Keratinocyte (primary cell): ENCODE measurements at regions not wholly inside any gene's neighbourhood (a gene's known extent, or its start where the extent isn't known, plus 50 kb on each side); places are given as distances from the start of the nearest gene placed in this dataset.

Experiments used
- DNase-seq: peaks from one replicate; pipeline ENCODE4 v3.0.0-alpha.2; 2011; ENCODE audit warnings: low read depth, missing footprints, low spot score
- FAIRE-seq: peaks from 2 replicates; lab custom pipeline; 2011; peaks lifted over from hg19 to GRCh38; lab: Jason Lieb, UNC
- H2AFZ ChIP-seq: 2 replicates; pipeline ENCODE4 v1.6.0; 2012; ENCODE audit warnings: low read length, control low read depth, inconsistent platforms; ENCODE audit not compliant: control insufficient read depth
- H3K27ac ChIP-seq: 2 replicates; pipeline ENCODE4 v1.5.1; 2011; ENCODE audit warnings: low read length; ENCODE audit not compliant: control insufficient read depth, insufficient read depth
- H3K27me3 ChIP-seq: 3 replicates; pipeline ENCODE4 v1.6.0; 2011; ENCODE audit warnings: low read length; ENCODE audit not compliant: control insufficient read depth, insufficient read depth; ENCODE audit errors: extremely low read depth
- H3K36me3 ChIP-seq, 2 experiments: 2 replicates in 1 of 2; 3 replicates in 1 of 2; pipeline ENCODE4 v1.5.1; 2011; ENCODE audit warnings: low read length in 2 of 2, mild to moderate bottlenecking in 1 of 2; ENCODE audit not compliant: control insufficient read depth in 2 of 2, insufficient read depth in 2 of 2; ENCODE audit errors: extremely low read depth in 1 of 2
- H3K4me1 ChIP-seq: 3 replicates; pipeline ENCODE4 v1.5.1; 2011; ENCODE audit warnings: low read length; ENCODE audit not compliant: control insufficient read depth, insufficient read depth; ENCODE audit errors: extremely low read depth
- H3K4me2 ChIP-seq: 3 replicates; pipeline ENCODE4 v1.6.0; 2011; ENCODE audit warnings: low read depth, low read length; ENCODE audit not compliant: control insufficient read depth, insufficient read depth; ENCODE audit errors: extremely low read depth
- H3K4me3 ChIP-seq, 3 experiments: fragments of 200-600 bp in 1 of 3; sonication (generic) in 1 of 3; 2 replicates in 2 of 3; 3 replicates in 1 of 3; pipeline ENCODE4 v1.5.1; 2011 to 2016; ENCODE audit warnings: low read length in 3 of 3, mild to moderate bottlenecking in 3 of 3, control low read depth in 2 of 3, inconsistent platforms in 1 of 3, low read depth in 1 of 3, mixed read lengths in 1 of 3, mixed run types in 1 of 3, moderate library complexity in 1 of 3; ENCODE audit not compliant: control insufficient read depth in 2 of 3, insufficient read depth in 2 of 3; ENCODE audit errors: extremely low read depth in 1 of 3
- H3K79me2 ChIP-seq: 2 replicates; pipeline ENCODE4 v1.6.0; 2012; ENCODE audit warnings: low read length; ENCODE audit not compliant: control insufficient read depth, insufficient read depth
- H3K9ac ChIP-seq: 3 replicates; pipeline ENCODE4 v1.6.0; 2011; ENCODE audit warnings: low read length; ENCODE audit not compliant: control insufficient read depth, insufficient read depth; ENCODE audit errors: extremely low read depth
- H3K9me1 ChIP-seq: 3 replicates; pipeline ENCODE4 v1.6.0; 2011; ENCODE audit warnings: low read length; ENCODE audit not compliant: control insufficient read depth, insufficient read depth; ENCODE audit errors: extremely low read depth
- H3K9me3 ChIP-seq: 2 replicates; pipeline ENCODE4 v1.5.1; 2012; ENCODE audit warnings: low read depth, low read length; ENCODE audit not compliant: control insufficient read depth
- H4K20me1 ChIP-seq: 3 replicates; pipeline ENCODE4 v1.6.0; 2011; ENCODE audit warnings: low read length; ENCODE audit not compliant: control insufficient read depth, insufficient read depth; ENCODE audit errors: extremely low read depth
- EZH2 ChIP-seq: IDR thresholded peaks from one replicate; pipeline ENCODE4 v1.6.1; 2012; ENCODE audit warnings: inconsistent platforms, mild to moderate bottlenecking, low read length, moderate library complexity
- dilution Hi-C: fragments of 300-500 bp; cut with MboI; formaldehyde crosslinking; loops from one replicate; pipeline ENCODE4 v1.7.0; 2020; ENCODE audit warnings: low sequenced_read_pairs; ENCODE audit not compliant: extremely low pct_ligation_motif_present
- TF ChIP-seq, protein P1 (sequence below), 3 experiments: IDR thresholded peaks in 1 of 3; conservative IDR thresholded peaks in 1 of 3; optimal IDR thresholded peaks in 1 of 3; 2 replicates in 2 of 3; 3 replicates in 1 of 3; pipeline versions ENCODE3 to v1.5.1; 2011; ENCODE audit warnings: low read length in 3 of 3, mild to moderate bottlenecking in 3 of 3, moderate library complexity in 2 of 3, control low read depth in 1 of 3, inconsistent platforms in 1 of 3; ENCODE audit not compliant: insufficient read depth in 2 of 3; ENCODE audit errors: extremely low read depth in 1 of 3

GRCh38 chr12:114783089-114783618 lies 99.2 kb upstream of the TBX3 start:
- Histone ChIP-seq H2AFZ (no peak overlapping the region), H3K4me1 (no peaks in the 10 kb centered on the region), H3K36me3 (no peaks in the 10 kb centered on the region), H3K4me3 (no peak overlapping the region), H3K9me3 (no peaks in the 10 kb centered on the region), H3K27ac (no peak overlapping the region), H3K9me1 (no peaks in the 10 kb centered on the region), H4K20me1 (no peaks in the 10 kb centered on the region), H3K27me3 (no peaks in the 10 kb centered on the region), H3K4me2 (no peak overlapping the region), H3K9ac (no peak overlapping the region), H3K79me2 (no peaks in the 10 kb centered on the region)
- dilution Hi-C loops: no loop called here
- TF ChIP-seq, protein P1, sequence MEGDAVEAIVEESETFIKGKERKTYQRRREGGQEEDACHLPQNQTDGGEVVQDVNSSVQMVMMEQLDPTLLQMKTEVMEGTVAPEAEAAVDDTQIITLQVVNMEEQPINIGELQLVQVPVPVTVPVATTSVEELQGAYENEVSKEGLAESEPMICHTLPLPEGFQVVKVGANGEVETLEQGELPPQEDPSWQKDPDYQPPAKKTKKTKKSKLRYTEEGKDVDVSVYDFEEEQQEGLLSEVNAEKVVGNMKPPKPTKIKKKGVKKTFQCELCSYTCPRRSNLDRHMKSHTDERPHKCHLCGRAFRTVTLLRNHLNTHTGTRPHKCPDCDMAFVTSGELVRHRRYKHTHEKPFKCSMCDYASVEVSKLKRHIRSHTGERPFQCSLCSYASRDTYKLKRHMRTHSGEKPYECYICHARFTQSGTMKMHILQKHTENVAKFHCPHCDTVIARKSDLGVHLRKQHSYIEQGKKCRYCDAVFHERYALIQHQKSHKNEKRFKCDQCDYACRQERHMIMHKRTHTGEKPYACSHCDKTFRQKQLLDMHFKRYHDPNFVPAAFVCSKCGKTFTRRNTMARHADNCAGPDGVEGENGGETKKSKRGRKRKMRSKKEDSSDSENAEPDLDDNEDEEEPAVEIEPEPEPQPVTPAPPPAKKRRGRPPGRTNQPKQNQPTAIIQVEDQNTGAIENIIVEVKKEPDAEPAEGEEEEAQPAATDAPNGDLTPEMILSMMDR (optimal IDR thresholded peaks at IDR 0.05 in 1 of 3, IDR thresholded peaks at IDR 0.05 in 1 of 3, conservative IDR thresholded peaks at IDR 0.05 in 1 of 3; ENCODE audit: extremely low read depth in 1 of 3, insufficient read depth in 2 of 3, low read length in 3 of 3): no peak
- no peak for TF ChIP-seq EZH2
- no peak for FAIRE-seq
- DNase-seq: no peak

DNA sequence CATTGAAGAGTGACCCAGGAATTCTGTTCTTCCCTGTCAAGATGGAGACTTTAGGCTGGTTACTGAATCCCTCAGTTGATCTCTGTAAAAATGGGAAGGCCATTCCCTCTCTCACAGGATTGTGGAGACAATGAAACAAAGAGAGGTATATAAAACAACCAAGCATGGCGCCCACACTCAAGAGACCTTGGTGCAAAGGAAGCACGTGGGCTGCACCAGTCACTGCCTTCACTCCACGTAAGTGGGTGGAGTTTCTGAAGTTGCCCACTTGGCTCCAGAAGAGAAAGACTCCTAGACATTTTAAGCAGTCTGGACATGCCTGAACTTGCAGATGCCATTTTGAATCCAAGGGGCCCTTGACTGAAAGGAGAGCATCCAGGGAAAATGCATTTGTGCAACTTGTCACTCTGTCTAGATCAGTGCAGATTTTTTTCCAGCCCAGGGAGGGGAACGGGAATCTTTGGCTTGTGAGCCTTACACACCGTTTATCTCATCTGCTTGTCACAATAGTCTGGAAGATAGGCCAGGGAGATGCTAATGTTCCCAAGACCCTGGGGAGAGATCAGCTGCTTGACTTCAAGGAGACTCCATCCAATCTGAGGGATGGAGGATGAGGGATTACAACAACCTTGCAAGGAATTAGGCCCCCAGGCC lies 96.9 kb upstream of the TBX3 start:
- no peaks in the 10 kb centered on the region for H3K4me1 ChIP-seq
- H3K4me2 ChIP-seq: no peak overlapping the region
- DNase-seq: no peak
- TF ChIP-seq, protein P1 (optimal IDR thresholded peaks at IDR 0.05 in 1 of 3, IDR thresholded peaks at IDR 0.05 in 1 of 3, conservative IDR thresholded peaks at IDR 0.05 in 1 of 3; ENCODE audit: extremely low read depth in 1 of 3, insufficient read depth in 2 of 3, low read length in 3 of 3): no peak
- TF ChIP-seq EZH2: no peak
- no peaks in the 10 kb centered on the region for H3K9me3 ChIP-seq
- H2AFZ ChIP-seq: no peak overlapping the region
- no peak overlapping the region for H3K4me3 ChIP-seq
- no peaks in the 10 kb centered on the region for H3K27me3 ChIP-seq
- no peak overlapping the region for H3K9ac ChIP-seq
- no peak overlapping the region for H3K27ac ChIP-seq
- no peaks in the 10 kb centered on the region for H3K36me3 ChIP-seq
- no peaks in the 10 kb centered on the region for H3K9me1 ChIP-seq
- dilution Hi-C loops: no loop called here
- no peaks in the 10 kb centered on the region for H3K79me2 ChIP-seq
- no peak for FAIRE-seq
- no peaks in the 10 kb centered on the region for H4K20me1 ChIP-seq
